Calu3 (cell line): ENCODE measurements at regions not wholly inside any gene's neighbourhood (a gene's known extent, or its start where the extent isn't known, plus 50 kb on each side); places are given as distances from the start of the nearest gene placed in this dataset.
A peak's percentile ranks its signal among the peaks of the same experiment; 100 is the strongest.

Source experiments
- BruUV-seq: library from RNA; stranded (reverse); fragments of 400-500 nt; replicated peaks from 2 replicates; lab custom pipeline; 2021; lab: Mats Ljungman, UMichigan
- CTCF ChIA-PET: fragments of 300-600 bp; sonication (Branson Sonifier 250); formaldehyde crosslinking; loops from one replicate; lab custom pipeline; 2022; ENCODE audit warnings: antibody characterized with exemption; lab: Charles Lee
- DNase-seq: peaks from one replicate; pipeline ENCODE4 v3.0.0; 2022
- H3K27ac Mint-ChIP-seq: one replicate; pipeline ENCODE4 v1.8.0; 2022; ENCODE audit warnings: mixed read lengths; ENCODE audit not compliant: unreplicated experiment
- H3K27me3 Mint-ChIP-seq: one replicate; pipeline ENCODE4 v1.8.0; 2022; ENCODE audit warnings: mixed read lengths; ENCODE audit not compliant: unreplicated experiment
- H3K36me3 Mint-ChIP-seq: one replicate; pipeline ENCODE4 v1.8.0; 2022; ENCODE audit warnings: mild to moderate bottlenecking, moderate library complexity, mixed read lengths; ENCODE audit not compliant: insufficient read depth, unreplicated experiment
- H3K4me1 Mint-ChIP-seq: one replicate; pipeline ENCODE4 v1.8.0; 2022; ENCODE audit warnings: mild to moderate bottlenecking, low read depth, mixed read lengths; ENCODE audit not compliant: unreplicated experiment
- H3K4me3 Mint-ChIP-seq: one replicate; pipeline ENCODE4 v1.8.0; 2022; ENCODE audit warnings: mild to moderate bottlenecking, low read depth, moderate library complexity, mixed read lengths; ENCODE audit not compliant: unreplicated experiment
- H3K9me3 Mint-ChIP-seq: one replicate; pipeline ENCODE4 v1.8.0; 2022; ENCODE audit warnings: low read depth, mixed read lengths; ENCODE audit not compliant: unreplicated experiment
- intact Hi-C: fragments of 100-400 bp; cut with micrococcal nuclease; formaldehyde crosslinking; loops from one replicate; pipeline ENCODE4 v1.10.0; 2022; ENCODE audit not compliant: unreplicated experiment
- TF ChIP-seq, protein P1 (sequence below): fragments of 200-600 bp; IDR thresholded peaks from one replicate; pipeline ENCODE4 v1.8.0; 2022; ENCODE audit warnings: antibody characterized with exemption; ENCODE audit not compliant: unreplicated experiment

GRCh38 chr20:60242836-60243505 is 284.7 kb downstream of the CDH26 start:
- Mint-ChIP-seq H3K4me1 (no peaks in the 10 kb centered on the region), H3K36me3 (no peaks in the 10 kb centered on the region), H3K4me3 (no peak overlapping the region), H3K27ac (no peak overlapping the region), H3K27me3 (peaks cover 9% of the 10 kb centered on the region), H3K9me3 (peaks cover 2% of the 10 kb centered on the region)
- BruUV-seq = no TSS peak
- TF ChIP-seq, protein P1, sequence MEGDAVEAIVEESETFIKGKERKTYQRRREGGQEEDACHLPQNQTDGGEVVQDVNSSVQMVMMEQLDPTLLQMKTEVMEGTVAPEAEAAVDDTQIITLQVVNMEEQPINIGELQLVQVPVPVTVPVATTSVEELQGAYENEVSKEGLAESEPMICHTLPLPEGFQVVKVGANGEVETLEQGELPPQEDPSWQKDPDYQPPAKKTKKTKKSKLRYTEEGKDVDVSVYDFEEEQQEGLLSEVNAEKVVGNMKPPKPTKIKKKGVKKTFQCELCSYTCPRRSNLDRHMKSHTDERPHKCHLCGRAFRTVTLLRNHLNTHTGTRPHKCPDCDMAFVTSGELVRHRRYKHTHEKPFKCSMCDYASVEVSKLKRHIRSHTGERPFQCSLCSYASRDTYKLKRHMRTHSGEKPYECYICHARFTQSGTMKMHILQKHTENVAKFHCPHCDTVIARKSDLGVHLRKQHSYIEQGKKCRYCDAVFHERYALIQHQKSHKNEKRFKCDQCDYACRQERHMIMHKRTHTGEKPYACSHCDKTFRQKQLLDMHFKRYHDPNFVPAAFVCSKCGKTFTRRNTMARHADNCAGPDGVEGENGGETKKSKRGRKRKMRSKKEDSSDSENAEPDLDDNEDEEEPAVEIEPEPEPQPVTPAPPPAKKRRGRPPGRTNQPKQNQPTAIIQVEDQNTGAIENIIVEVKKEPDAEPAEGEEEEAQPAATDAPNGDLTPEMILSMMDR = no peak
- CTCF ChIA-PET = no interaction called here
- intact Hi-C loops = no loop called here
- DNase-seq = no peak

DNA sequence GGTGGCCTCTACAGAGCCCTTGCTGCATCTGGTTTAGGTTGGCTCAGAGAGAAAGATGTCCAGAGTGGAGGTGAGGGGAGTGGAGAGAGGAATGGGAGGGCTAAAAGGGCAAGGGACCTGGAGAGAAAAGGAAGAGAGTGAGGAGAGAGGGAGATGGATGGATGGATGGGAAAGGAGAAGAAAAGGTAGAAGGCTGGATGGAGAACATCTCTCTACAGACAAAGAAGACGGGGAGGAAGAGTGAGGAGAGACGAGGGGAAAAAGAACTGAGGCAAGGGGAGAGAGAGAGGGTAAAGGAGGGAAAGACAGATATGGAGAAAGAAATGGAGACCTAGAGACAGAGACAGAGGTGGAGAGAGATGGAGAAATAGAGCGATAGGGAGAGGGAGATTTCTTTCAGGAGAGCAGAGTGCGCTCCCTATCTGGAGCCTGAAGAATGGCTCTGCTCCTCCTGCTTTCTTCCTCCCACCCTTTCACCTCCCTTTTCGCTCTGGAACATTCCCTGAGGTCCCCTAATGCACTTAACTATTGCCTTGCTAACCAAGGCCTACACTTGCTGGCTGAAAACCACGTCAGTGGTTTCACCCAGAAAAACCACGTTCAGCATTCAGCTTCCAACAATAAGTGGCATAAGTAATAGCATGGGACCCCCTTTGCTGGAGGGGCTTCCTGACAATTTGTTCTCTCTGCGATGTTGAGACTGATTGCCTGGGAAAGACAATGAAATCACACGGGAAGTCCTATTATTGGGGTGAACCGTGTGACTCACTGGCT is 286.3 kb downstream of the CDH26 start:
- peaks cover 2% of the 10 kb centered on the region for H3K9me3 Mint-ChIP-seq
- no peak overlapping the region for H3K4me3 Mint-ChIP-seq
- no peak for DNase-seq
- no peak overlapping the region for H3K27ac Mint-ChIP-seq
- no TSS peak for BruUV-seq
- no peaks in the 10 kb centered on the region for H3K4me1 Mint-ChIP-seq
- CTCF ChIA-PET = no interaction called here
- H3K27me3 Mint-ChIP-seq = no peaks in the 10 kb centered on the region
- TF ChIP-seq, protein P1 = no peak
- intact Hi-C loops = no loop called here
- H3K36me3 Mint-ChIP-seq = no peaks in the 10 kb centered on the region

DNA sequence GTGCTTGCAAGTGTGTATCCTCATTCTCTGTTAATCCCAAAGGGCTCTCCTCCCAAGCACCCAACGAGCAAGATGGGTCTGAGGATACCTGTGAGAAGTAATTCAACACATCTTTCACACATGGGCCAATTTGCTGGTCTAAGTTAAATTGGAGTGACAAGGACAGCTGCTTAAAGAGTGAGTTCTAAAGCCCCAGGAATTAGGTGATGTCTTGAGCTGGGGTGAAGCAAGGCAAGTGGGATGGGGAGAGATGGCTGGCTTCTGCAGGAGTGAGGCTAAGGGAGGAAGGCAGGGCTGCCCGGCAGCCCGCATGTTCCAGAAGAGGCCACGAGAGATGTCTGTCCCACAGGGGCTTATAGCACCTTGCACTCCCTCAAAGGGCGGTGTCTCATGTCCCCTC is 288.5 kb downstream of the CDH26 start:
- no peak overlapping the region for H3K27ac Mint-ChIP-seq
- no peak for DNase-seq
- peaks cover 2% of the 10 kb centered on the region for H3K9me3 Mint-ChIP-seq
- no peaks in the 10 kb centered on the region for H3K36me3 Mint-ChIP-seq
- BruUV-seq = no TSS peak
- no peaks in the 10 kb centered on the region for H3K4me1 Mint-ChIP-seq
- H3K4me3 Mint-ChIP-seq = no peak overlapping the region
- intact Hi-C loops = no loop called here
- no peaks in the 10 kb centered on the region for H3K27me3 Mint-ChIP-seq
- TF ChIP-seq, protein P1 = no peak
- CTCF ChIA-PET = no interaction called here

DNA sequence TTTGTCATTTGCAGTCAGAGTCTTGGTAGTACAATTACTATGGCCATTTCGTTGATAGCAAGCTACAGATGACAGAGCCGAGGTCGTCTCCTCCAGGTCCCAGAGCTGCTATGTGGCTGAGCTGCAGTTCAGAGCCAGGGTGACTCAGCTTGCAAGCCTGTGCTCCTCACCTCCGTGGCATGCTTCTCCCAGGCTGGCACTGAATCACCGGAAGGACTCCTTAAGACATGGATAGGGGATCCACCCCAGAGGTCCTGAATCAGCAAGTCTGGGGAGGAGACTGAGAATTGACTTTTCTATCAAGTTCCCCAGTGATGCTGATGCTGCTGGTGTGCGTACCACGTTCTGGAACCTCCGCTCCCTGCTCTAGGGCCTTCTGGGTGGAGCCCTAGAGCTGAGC is 291.2 kb downstream of the CDH26 start:
- Mint-ChIP-seq H3K36me3 (no peaks in the 10 kb centered on the region), H3K4me1 (no peaks in the 10 kb centered on the region), H3K9me3 (peaks cover 2% of the 10 kb centered on the region), H3K4me3 (no peak overlapping the region), H3K27ac (no peak overlapping the region), H3K27me3 (no peaks in the 10 kb centered on the region)
- intact Hi-C loops = no loop called here
- CTCF ChIA-PET = interaction anchor here (0.6 kb wide), 1 partner anchor 144 kb away, joined by 7 read pairs; no protein-coding TSS in a partner anchor
- BruUV-seq = no TSS peak
- TF ChIP-seq, protein P1 = no peak
- DNase-seq = peak; percentile 59
